ENCODE measurements at regions not wholly inside any gene's neighbourhood (a gene's known extent, or its start where the extent isn't known, plus 50 kb on each side); places are given as distances from the start of the nearest gene placed in this dataset.

- H3K27ac ChIP-seq (replicated peaks in 1 of 4) = no peak overlapping the region
- H3K36me3 ChIP-seq = no peaks in the 10 kb centered on the region
- no peak overlapping the region for H3K4me3 ChIP-seq
- H3K4me1 ChIP-seq = no peaks in the 10 kb centered on the region
- no peaks in the 10 kb centered on the region for H3K27me3 ChIP-seq
- no peaks in the 10 kb centered on the region for H3K9me3 ChIP-seq
- no peak for TF ChIP-seq EP300 (IDR thresholded peaks at IDR 0.05)
- no peak for TF ChIP-seq POLR2A (IDR thresholded peaks at IDR 0.05; ENCODE audit: low read depth)
- TF ChIP-seq POLR2AphosphoS5 (IDR thresholded peaks at IDR 0.05) = no peak
- TF ChIP-seq, protein P1, sequence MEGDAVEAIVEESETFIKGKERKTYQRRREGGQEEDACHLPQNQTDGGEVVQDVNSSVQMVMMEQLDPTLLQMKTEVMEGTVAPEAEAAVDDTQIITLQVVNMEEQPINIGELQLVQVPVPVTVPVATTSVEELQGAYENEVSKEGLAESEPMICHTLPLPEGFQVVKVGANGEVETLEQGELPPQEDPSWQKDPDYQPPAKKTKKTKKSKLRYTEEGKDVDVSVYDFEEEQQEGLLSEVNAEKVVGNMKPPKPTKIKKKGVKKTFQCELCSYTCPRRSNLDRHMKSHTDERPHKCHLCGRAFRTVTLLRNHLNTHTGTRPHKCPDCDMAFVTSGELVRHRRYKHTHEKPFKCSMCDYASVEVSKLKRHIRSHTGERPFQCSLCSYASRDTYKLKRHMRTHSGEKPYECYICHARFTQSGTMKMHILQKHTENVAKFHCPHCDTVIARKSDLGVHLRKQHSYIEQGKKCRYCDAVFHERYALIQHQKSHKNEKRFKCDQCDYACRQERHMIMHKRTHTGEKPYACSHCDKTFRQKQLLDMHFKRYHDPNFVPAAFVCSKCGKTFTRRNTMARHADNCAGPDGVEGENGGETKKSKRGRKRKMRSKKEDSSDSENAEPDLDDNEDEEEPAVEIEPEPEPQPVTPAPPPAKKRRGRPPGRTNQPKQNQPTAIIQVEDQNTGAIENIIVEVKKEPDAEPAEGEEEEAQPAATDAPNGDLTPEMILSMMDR (IDR thresholded peaks at IDR 0.05) = no peak
- DNase-seq (ENCODE audit: extremely low spot score) = no peak
- WGBS = 80% methylated on average over 3 of the region's 3 CpGs
- intact Hi-C loops (cut with DNase I) = no loop called here
Observed at GRCh38 chr10:106454233-106454632, 710.3 kb downstream of the SORCS1 start.

GRCh38 chr10:106450966-106451365 is 713.5 kb downstream of the SORCS1 start:
- WGBS = 62% methylated on average over 1 of the region's 1 CpG
- TF ChIP-seq POLR2A (IDR thresholded peaks at IDR 0.05; ENCODE audit: low read depth) (no peak), EP300 (IDR thresholded peaks at IDR 0.05) (no peak), POLR2AphosphoS5 (IDR thresholded peaks at IDR 0.05) (no peak)
- TF ChIP-seq, protein P1 (IDR thresholded peaks at IDR 0.05) = no peak
- no peak overlapping the region for H3K27ac ChIP-seq (replicated peaks in 1 of 4)
- no peaks in the 10 kb centered on the region for H3K36me3 ChIP-seq
- H3K4me1 ChIP-seq = no peaks in the 10 kb centered on the region
- intact Hi-C loops (cut with DNase I) = no loop called here
- H3K9me3 ChIP-seq = no peaks in the 10 kb centered on the region
- DNase-seq (ENCODE audit: extremely low spot score) = no peak
- H3K4me3 ChIP-seq = no peak overlapping the region
- no peaks in the 10 kb centered on the region for H3K27me3 ChIP-seq

- TF ChIP-seq, protein P1 (IDR thresholded peaks at IDR 0.05) = no peak
- TF ChIP-seq EP300 (IDR thresholded peaks at IDR 0.05) (no peak), POLR2AphosphoS5 (IDR thresholded peaks at IDR 0.05) (no peak)
- no peaks in the 10 kb centered on the region for H3K36me3 ChIP-seq
- no peak for DNase-seq (ENCODE audit: extremely low spot score)
- H3K4me3 ChIP-seq = no peak overlapping the region
- no peaks in the 10 kb centered on the region for H3K27me3 ChIP-seq
- no peak overlapping the region for H3K27ac ChIP-seq (replicated peaks in 1 of 4)
- intact Hi-C loops (cut with DNase I) = no loop called here
- H3K4me1 ChIP-seq = no peaks in the 10 kb centered on the region
- no peaks in the 10 kb centered on the region for H3K9me3 ChIP-seq
Observed at GRCh38 chr10:106446920-106447319, 717.6 kb downstream of the SORCS1 start.

DNA sequence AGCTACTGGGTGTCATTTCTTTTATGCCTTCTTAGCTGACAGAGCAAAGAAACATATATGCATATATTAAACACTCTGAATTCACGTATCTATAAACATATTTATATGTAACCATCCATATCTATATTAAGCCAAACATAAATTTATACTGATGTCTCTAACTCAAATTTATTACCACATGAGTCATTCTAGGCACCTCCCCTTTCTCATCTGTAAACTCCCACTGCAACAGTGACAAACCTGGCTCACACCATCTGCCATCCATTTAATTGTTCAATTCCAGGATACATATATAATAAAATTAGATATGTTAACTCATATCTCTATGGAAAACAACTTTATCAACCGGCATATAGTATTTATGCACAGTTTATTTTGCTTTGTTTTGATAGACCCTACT is 722.3 kb downstream of the SORCS1 start:
- Histone ChIP-seq H3K9me3 (no peaks in the 10 kb centered on the region), H3K27ac (replicated peaks in 1 of 4) (no peak overlapping the region), H3K4me3 (no peak overlapping the region), H3K36me3 (no peaks in the 10 kb centered on the region), H3K27me3 (no peaks in the 10 kb centered on the region), H3K4me1 (no peaks in the 10 kb centered on the region)
- intact Hi-C loops (cut with DNase I) = no loop called here
- no peak for DNase-seq (ENCODE audit: extremely low spot score)
- WGBS = 78% methylated on average over 2 of the region's 2 CpGs
- no peak for TF ChIP-seq POLR2AphosphoS5 (IDR thresholded peaks at IDR 0.05)
- TF ChIP-seq, protein P1 (IDR thresholded peaks at IDR 0.05) = no peak
- no peak for TF ChIP-seq EP300 (IDR thresholded peaks at IDR 0.05)
- TF ChIP-seq POLR2A (IDR thresholded peaks at IDR 0.05; ENCODE audit: low read depth) = no peak

DNA sequence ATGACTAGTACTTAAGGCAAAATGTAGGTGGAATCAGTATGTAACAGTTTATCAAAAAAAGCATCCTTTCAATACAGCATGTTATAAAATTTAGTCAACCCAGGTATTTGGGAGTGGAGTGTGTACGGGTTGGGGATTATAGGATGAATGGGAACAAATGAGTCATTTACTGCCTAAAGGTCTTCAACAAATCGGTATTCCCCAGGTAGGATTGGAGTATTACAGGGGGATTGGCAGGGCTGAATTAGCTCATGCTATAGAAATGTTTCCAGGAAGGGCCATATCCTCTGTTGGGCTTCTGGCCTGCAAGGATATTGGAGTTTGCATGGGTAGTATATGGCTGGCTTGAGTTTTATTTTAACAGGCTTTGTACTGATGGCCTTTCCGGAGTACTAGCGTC is 723.7 kb downstream of the SORCS1 start:
- Histone ChIP-seq H3K9me3 (no peaks in the 10 kb centered on the region), H3K27me3 (no peaks in the 10 kb centered on the region), H3K27ac (replicated peaks in 1 of 4) (no peak overlapping the region), H3K36me3 (no peaks in the 10 kb centered on the region), H3K4me3 (no peak overlapping the region), H3K4me1 (no peaks in the 10 kb centered on the region)
- 88% methylated on average over 4 of the region's 4 CpGs for WGBS
- intact Hi-C loops (cut with DNase I) = no loop called here
- DNase-seq (ENCODE audit: extremely low spot score) = no peak
- TF ChIP-seq POLR2AphosphoS5 (IDR thresholded peaks at IDR 0.05) (no peak), EP300 (IDR thresholded peaks at IDR 0.05) (no peak), POLR2A (IDR thresholded peaks at IDR 0.05; ENCODE audit: low read depth) (no peak)
- TF ChIP-seq, protein P1 (IDR thresholded peaks at IDR 0.05) = no peak

Data from esophagus muscularis mucosa (tissue), 4 donors.